Activated T-cell treated with anti-CD3 and anti-CD28 coated beads for 48 hours (primary cell): ENCODE measurements at regions not wholly inside any gene's neighbourhood (a gene's known extent, or its start where the extent isn't known, plus 50 kb on each side); places are given as distances from the start of the nearest gene placed in this dataset.
"Not testable (repeated sequence)": the region's sequence is repeated elsewhere in the genome, so short reads cannot be mapped to it uniquely, and the experiment has no call there.

Source experiments
- DNase-seq: peaks from one replicate; pipeline ENCODE4 v3.0.0-alpha.2; 2020; ENCODE audit warnings: low read depth

GRCh38 chr12:46619474-46619873, 206.3 kb downstream of the SLC38A4 start:
- not testable (repeated sequence) for DNase-seq

- DNase-seq, result not testable (repeated sequence)
Observed at GRCh38 chr12:46617737-46618136, 208.1 kb downstream of the SLC38A4 start.

- no peak for DNase-seq
Observed at GRCh38 chr12:46617167-46617566, 208.6 kb downstream of the SLC38A4 start.

DNA sequence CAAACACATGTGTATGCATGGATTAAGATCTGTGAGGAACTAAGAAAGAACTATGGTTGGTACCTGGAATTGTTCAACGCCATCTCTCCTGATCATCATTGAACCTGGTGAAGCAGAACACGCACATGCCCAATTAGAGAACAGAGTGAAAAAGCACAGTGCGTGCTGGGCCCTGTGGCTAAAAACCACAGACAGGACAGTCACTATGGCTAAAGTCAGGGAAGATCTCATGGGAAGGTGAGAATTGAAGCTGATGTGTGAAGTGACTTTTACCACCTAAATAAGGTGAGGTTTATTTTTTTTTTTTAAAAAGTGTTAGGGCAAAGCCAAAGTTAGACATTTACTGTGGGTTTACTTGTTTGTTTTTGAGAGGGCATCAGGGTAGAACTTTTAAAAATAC, 215.0 kb downstream of the SLC38A4 start:
- DNase-seq, result no peak

DNA sequence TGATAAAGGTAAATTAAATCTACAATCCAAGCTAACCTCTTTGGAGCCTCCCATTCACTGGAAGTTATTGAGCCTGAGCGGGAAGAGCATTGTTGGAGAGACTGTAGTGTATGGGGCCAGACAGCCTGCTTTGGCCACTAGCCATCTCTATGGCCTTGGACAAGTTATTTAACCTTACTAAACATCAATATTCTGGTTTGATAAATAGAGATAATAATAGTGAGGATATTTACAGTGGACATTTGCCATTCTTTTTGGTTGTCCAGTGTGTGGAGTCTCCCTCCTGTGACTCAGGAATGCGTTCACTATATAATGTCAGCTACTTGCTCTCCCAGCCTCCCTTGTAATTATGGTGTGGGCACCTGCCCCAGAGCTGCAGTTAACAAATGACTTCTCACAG, 216.1 kb downstream of the SLC38A4 start:
- DNase-seq, result no peak

DNA sequence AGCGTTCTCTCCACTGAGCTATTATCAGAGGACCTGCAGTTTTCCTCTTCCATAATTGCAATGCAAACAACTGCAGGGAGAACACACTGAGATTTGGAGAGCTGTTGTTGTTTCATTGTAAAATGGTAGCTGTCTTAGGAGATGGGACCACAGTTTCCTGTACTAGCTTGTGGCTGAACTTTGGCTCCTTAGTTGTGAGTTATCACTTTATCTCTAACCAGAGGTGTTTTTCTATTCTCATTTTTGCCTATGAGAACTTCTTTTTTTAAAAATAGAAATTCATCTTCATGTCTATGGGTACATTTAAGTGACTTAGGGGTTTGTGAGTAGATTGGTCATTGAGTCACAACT, 216.5 kb downstream of the SLC38A4 start:
- no peak for DNase-seq

GRCh38 chr12:46608431-46609272, 217.1 kb downstream of the SLC38A4 start:
- no peak for DNase-seq

- no peak for DNase-seq
Observed at GRCh38 chr12:46604684-46605083, 221.1 kb downstream of the SLC38A4 start.

DNA sequence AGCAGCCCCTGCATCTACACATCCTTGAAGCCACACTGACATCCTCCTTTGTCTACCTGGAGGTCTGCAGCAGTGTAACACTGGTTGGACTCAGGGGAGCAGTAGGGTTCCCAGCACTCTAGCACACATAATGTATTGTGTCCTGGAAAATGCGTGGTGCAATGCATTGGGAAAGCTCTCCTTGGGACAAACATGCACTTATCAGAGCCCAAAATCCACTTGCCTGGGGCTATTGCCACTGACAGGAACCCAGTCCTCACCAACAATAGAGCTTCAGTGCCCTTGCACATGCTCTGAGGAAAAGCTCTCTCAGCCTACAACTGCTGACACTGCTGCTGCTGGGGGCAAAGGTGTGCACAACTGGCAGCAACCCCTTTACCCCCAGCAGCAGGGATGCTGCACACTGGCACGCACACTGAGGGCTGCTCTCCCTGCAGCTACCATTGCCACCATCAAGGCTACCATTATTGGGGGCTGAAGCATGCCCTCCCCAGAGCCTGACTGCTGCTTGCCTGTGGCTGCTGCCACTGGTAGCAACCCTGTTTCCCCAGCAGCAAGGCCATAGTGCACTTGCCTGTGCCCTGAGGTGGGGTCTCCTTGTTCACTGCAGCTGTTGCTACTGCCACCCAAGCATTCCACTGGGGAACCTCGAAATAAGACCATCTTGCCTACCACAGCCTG, 221.9 kb downstream of the SLC38A4 start:
- DNase-seq, result no peak

DNA sequence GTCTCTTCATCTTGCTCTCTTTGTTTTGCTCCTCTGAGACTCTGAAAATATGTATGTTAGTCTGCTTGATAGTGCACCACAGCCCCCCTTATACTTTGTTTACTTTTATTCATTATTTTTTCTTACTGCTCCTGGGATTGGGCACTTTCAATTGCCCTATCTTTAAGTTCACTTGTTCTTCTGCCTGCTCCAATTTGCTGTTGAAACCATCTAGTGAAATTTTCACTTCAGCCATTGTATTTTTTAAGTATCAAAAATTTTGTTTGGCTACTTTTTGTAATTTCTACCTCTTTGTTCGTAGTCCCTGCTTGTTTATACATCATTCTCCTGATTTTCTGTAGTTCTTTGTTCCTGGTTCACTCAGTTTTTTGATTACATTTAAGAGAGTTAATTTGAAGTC, 223.3 kb downstream of the SLC38A4 start:
- no peak for DNase-seq

- no peak for DNase-seq
Observed at GRCh38 chr12:46590991-46591703, 218.6 kb upstream of the SLC38A2 start.

DNA sequence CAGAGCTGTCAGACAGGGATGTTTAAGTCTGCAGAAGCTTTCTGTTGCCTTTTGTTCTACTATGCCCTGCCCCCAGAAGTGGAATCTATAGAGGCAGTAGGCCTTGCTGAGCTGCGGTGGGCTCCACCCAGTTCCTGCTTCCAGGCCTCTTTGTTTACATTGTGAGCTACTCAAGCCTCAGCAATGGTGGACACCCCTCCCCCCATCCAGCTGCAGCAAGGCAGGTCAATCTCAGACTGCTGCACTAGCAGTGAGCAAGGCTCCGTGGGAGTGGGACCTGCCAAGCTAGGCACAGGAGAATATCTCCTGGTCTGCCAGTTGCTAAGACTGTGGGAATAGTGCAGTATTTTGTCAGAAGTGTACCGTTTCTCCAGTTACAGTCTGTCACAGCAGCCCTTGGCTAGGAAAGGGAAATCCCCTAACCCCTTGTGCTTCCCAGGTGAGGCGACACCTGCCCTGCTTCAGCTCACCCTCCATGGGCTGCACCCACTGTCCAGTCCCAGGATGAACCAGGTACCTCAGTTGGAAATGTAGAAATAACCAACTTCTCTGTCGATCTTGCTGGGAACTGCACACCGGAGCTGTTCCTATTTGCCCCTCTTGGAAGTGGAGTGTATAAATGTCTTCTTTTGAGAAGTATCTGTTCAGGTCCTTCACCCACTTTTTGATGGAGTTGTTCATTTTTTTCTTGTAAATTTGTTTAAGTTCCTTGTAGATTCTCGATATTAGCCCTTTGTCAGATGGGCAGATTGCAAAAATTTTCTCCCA, 213.5 kb upstream of the SLC38A2 start:
- no peak for DNase-seq

DNA sequence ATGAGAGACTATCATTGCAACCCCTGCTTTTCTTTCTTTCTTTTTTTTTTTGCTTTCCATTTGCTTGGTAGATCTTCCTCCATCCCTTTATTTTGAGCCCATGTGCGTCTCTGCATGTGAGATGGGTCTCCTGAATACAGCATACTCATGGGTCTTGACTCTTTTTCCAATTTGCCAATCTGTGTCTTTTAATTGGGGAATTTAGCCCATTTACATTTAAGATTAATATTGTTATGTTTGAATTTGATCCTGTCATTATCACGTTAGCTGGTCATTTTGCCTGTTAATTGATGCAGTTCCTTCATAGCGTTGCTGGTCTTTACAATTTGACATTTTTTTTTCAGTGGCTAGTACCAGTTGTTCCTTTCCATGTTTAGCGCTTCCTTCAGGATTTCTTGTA, 211.5 kb upstream of the SLC38A2 start:
- not testable (repeated sequence) for DNase-seq

DNA sequence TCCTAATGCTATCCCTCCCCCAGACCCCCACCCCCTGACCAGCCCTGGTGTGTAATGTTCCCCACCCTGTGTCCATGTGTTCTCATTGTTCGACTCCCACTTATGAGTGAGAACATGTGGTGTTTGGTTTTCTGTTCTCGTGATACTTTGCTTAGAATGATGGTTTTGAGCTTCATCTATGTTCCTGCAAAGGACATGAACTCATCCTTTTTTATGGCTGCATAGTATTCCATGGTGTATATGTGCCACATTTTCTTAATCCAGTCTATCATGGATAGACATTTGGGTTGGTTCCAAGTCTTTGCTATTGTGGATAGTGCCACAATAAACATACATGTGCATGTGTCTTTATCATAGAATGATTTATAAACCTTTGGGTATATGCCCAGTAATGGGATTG, 209.4 kb upstream of the SLC38A2 start:
- not testable (repeated sequence) for DNase-seq

DNA sequence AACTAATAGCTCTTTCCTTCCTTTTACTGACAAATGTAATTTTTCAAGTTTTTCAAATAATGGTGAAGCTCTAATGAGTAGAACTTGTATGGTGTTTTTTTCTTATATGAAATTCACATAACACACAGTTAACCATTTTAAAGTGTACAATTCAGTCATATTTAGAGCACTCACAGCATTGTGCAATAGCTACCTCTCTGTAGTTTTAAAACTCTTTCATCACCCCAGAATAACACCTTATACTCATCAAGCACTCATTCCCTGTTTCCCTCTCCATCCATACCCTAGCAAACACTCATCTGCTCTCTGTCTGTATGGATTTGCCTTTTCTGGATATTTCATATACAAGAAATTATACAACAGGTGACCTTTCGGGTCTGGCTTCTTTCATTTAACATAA, 207.9 kb upstream of the SLC38A2 start:
- no peak for DNase-seq

DNA sequence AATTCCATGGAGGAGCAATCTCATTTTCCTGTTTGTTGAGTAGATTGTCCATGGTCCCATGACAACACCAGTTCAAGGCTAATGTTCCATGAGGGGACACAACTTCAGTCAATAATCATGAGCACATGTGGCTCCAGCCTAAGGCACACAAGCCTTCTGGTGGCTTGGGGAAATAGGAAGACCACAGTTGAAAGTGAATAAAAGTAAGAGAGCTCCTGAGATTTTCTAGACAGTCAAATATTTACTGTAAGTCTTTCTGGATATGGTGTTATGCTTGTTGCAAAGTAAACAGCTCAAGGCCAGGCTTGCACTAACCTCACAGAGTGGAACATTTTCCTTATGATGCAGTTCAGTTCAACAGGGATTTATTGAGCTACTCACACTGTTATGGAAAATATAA, 206.9 kb upstream of the SLC38A2 start:
- DNase-seq, result no peak

- no peak for DNase-seq
Observed at GRCh38 chr12:46578190-46578982, 205.8 kb upstream of the SLC38A2 start.

GRCh38 chr12:46577063-46577776, 204.6 kb upstream of the SLC38A2 start:
- DNase-seq, result no peak

DNA sequence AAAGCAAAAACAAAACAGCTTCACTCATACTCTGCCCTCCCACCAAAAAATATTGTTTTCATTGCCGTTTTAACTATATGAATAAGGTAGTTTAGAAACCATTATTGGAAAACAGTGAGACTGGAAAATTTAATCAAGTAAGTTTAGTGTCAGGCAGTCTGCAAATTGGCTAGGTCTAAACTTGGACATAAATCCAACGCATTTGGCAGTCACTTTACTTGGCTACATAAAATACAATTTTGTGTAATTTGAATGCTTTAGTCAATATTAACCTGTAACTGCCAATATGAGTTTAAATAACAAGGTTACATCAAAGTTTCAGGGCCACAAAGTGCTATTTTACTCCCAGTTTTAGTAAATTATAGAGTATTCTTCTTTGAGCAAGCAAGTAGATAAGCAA, 202.3 kb upstream of the SLC38A2 start:
- DNase-seq, result no peak

DNA sequence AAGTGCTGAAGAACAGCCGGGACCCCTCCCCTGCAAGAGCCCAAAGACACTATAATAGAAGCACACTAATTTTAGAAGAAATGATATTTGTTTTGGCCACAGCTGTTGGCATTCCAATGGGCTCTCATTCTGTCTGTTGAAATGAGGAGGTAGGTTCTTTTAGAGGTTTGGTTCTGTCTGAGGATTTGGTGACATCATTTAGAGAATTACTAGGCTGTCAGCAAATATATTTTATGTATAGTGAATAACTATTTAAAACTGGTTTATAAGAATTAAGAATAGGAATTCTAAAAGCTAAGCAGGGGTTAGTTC, 200.7 kb upstream of the SLC38A2 start:
- no peak for DNase-seq
